Right lobe of liver (tissue), 6 donors: ENCODE measurements at regions not wholly inside any gene's neighbourhood (a gene's known extent, or its start where the extent isn't known, plus 50 kb on each side); places are given as distances from the start of the nearest gene placed in this dataset.

Experiments
- ATAC-seq, 4 donors: fragments of 200-7000 bp; cut with Tn5 transposase; one replicate each; pipeline ENCODE4 v1.9.1; 2020; ENCODE audit warnings: mild to moderate bottlenecking in 4 of 4, moderate library complexity in 4 of 4
- DNase-seq, 3 donors: peaks; one replicate each; pipeline ENCODE4 v3.0.0-alpha.2; 2020
- H3K27ac ChIP-seq, 3 donors: fragments of 200-600 bp; one replicate each; pipeline ENCODE4 v1.8.0; 2022
- H3K27me3 ChIP-seq, 2 donors: fragments of 200-600 bp; one replicate each; pipeline ENCODE4 v1.8.0; 2022
- H3K36me3 ChIP-seq, 4 donors: fragments of 200-600 bp; sonication (generic) in 1 of 4; one replicate each; pipeline versions ENCODE4 v1.5.1 to v1.8.0; 2017 to 2022; ENCODE audit warnings: control low read depth in 1 of 4
- H3K4me1 ChIP-seq, 4 donors: fragments of 200-600 bp; sonication (generic) in 1 of 4; one replicate each; pipeline versions ENCODE4 v1.5.1 to v1.8.0; 2017 to 2022; ENCODE audit warnings: control low read depth in 1 of 4
- H3K4me3 ChIP-seq, 3 donors: fragments of 200-600 bp; one replicate each; pipeline ENCODE4 v1.8.0; 2022
- H3K9me3 ChIP-seq, 4 donors: fragments of 200-600 bp; sonication (generic) in 1 of 4; one replicate each; pipeline versions ENCODE4 v1.5.1 to v1.8.0; 2017 to 2022; ENCODE audit warnings: control low read depth in 1 of 4
- CTCF ChIP-seq, 4 donors: fragments of 200-600 bp in 3 of 4; fragments of 450-650 bp in 1 of 4; IDR thresholded peaks; one replicate each; pipeline versions ENCODE4 v1.5.1 to v1.8.0; 2016 to 2022; ENCODE audit warnings: antibody characterized with exemption in 4 of 4, mild to moderate bottlenecking in 2 of 4
- POLR2A ChIP-seq: fragments of 450-650 bp; IDR thresholded peaks from one replicate; pipeline ENCODE4 v1.6.1; 2017; ENCODE audit warnings: antibody characterized with exemption, mild to moderate bottlenecking
- WGBS: methylation state at CpG from one replicate; pipeline ENCODE4 v1.1.6; 2018; ENCODE audit warnings: low coverage, low lambda C conversion rate; ENCODE audit not compliant: insufficient coverage; ENCODE audit errors: missing lambda C conversion rate; 5-methylcytosine and 5-hydroxymethylcytosine counted together
- intact Hi-C, 2 donors: fragments of 100-400 bp; cut with DNase I; formaldehyde crosslinking; loops; one replicate each; pipeline versions ENCODE4 v1.11.2 to v1.14.1; 2022
- donor health status: DM: no; HTN: yes; CAD: no.
- donor health status: DM: no; HTN: no; CAD: no.
- donor health status: DM: no; HTN: no; CAD: no.
- donor health status: DM: no; HTN: yes; CAD: no.
- donor health status: DM: no; HTN: yes; CAD: no.

DNA sequence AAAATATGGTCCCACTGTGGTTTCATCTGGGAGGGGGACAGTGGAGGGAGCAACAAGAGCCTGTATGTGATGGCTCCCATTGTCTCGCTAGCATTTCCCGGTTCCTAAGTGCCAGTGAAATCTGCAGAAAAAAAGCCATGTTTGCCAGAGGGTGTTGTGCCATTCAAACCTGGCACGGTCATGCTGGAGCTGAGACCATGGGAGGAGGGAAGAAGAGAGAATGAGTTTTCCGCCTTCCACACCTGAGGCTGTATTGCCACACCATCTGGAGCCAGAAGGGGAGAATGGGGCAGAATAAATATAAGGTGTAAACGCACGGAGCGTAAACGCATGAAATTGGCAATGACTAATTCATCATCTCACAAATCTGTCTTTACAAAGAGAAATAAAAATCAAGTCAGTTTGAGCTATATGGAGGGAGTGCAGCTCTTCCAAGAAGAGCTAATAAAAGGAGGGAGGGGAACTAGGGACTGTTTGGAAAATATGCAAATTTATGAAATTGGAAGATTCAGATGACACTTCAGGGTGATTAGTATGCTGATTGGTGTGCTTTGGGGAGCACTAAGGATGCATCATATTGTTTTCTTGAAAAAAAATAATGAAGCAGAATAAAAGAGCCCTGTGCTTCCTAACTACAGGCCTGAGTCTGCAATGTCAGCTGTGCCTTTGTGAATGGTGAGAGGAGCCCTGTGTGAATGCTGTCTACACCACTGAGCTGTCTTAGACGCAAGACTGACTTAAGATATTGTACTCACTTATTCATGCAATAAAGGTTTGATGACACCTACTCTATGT, 237.9 kb downstream of the NSG2 start:
- DNase-seq (no peak), ATAC-seq (no peak)
- no peaks in the 10 kb centered on the region for H3K36me3 ChIP-seq
- no peaks in the 10 kb centered on the region for H3K4me1 ChIP-seq
- 53% methylated on average over 9 of the region's 9 CpGs for WGBS
- intact Hi-C loops = no loop called here
- no peaks in the 10 kb centered on the region for H3K27me3 ChIP-seq
- no peak overlapping the region for H3K4me3 ChIP-seq
- no peak for TF ChIP-seq POLR2A
- TF ChIP-seq CTCF (IDR thresholded peaks at IDR 0.05) = no peak
- H3K9me3 ChIP-seq = no peaks in the 10 kb centered on the region
- no peak overlapping the region for H3K27ac ChIP-seq

GRCh38 chr5:174284873-174285272, 239.4 kb downstream of the NSG2 start:
- TF ChIP-seq CTCF (IDR thresholded peaks at IDR 0.05) = no peak
- TF ChIP-seq POLR2A = no peak
- no peaks in the 10 kb centered on the region for H3K4me1 ChIP-seq
- intact Hi-C loops = no loop called here
- no peaks in the 10 kb centered on the region for H3K9me3 ChIP-seq
- no peak overlapping the region for H3K4me3 ChIP-seq
- H3K36me3 ChIP-seq = no peaks in the 10 kb centered on the region
- no peak for DNase-seq
- WGBS = 38% methylated on average over 5 of the region's 5 CpGs
- H3K27me3 ChIP-seq = no peaks in the 10 kb centered on the region
- no peak overlapping the region for H3K27ac ChIP-seq
- ATAC-seq = no peak

DNA sequence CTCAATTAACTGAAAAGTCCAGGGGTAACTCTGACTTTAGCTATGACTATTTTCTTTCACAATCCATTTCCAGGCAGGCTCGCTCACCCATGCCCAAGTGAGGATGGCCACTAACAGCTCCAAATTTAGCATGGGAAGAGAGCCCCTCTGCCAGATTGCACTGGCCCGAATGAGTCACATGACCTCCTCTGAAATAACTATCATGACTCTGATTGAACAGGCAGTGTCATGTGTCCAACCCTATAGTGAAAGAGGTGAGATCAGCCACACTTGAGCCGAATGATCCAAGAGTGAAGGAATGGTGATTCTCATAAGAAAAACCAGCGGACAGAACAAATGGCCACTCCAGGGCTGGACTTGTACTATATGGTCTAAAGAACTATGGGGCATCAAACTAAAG, 242.3 kb downstream of the NSG2 start:
- no peak overlapping the region for H3K4me3 ChIP-seq
- H3K4me1 ChIP-seq = no peaks in the 10 kb centered on the region
- H3K36me3 ChIP-seq = no peaks in the 10 kb centered on the region
- no peak for DNase-seq
- 57% methylated on average over 4 of the region's 4 CpGs for WGBS
- no peak for ATAC-seq
- no peak overlapping the region for H3K27ac ChIP-seq
- intact Hi-C loops = no loop called here
- no peaks in the 10 kb centered on the region for H3K27me3 ChIP-seq
- TF ChIP-seq POLR2A (no peak), CTCF (IDR thresholded peaks at IDR 0.05) (no peak)
- no peaks in the 10 kb centered on the region for H3K9me3 ChIP-seq

GRCh38 chr5:174288439-174288838, 242.9 kb downstream of the NSG2 start:
- intact Hi-C loops = no loop called here
- 52% methylated on average over 6 of the region's 6 CpGs for WGBS

More at GRCh38 chr5:174288439-174288838, 242.9 kb downstream of the NSG2 start:
- Histone ChIP-seq H3K9me3 (no peaks in the 10 kb centered on the region), H3K27ac (no peak overlapping the region), H3K36me3 (no peaks in the 10 kb centered on the region), H3K4me1 (no peaks in the 10 kb centered on the region), H3K4me3 (no peak overlapping the region), H3K27me3 (no peaks in the 10 kb centered on the region)
- TF ChIP-seq CTCF (IDR thresholded peaks at IDR 0.05) (no peak), POLR2A (no peak)
- ATAC-seq (no peak), DNase-seq (no peak)
